HepG2 (cell line): ENCODE measurements at regions not wholly inside any gene's neighbourhood (a gene's known extent, or its start where the extent isn't known, plus 50 kb on each side); places are given as distances from the start of the nearest gene placed in this dataset.

Experiments used
- ATAC-seq: fragments of 200-7000 bp; cut with Tn5 transposase; 3 replicates; pipeline ENCODE4 v1.9.1; 2020; ENCODE audit warnings: mild to moderate bottlenecking, moderate library complexity
- BruUV-seq: library from RNA; stranded (reverse); fragments of 400-500 nt; replicated peaks from 2 replicates; lab custom pipeline; 2021; lab: Mats Ljungman, UMichigan
- CTCF ChIA-PET: fragments of 300-600 bp; formaldehyde crosslinking; extraction: SDS; loops from one replicate; lab custom pipeline; 2021; ENCODE audit warnings: low total read pairs, inconsistent platforms, low intra/inter-chr PET ratio; lab: Yijun Ruan, JAX
- POLR2A ChIA-PET: fragments of 350-600 bp; sonication (Branson Sonifier 250); formaldehyde crosslinking; loops from one replicate; lab custom pipeline; 2020; ENCODE audit warnings: antibody characterized with exemption, inconsistent platforms; lab: Yijun Ruan, JAX
- DNase-seq: peaks from one replicate; pipeline ENCODE4 v3.0.0-alpha.2; 2015; ENCODE audit warnings: low spot score
- FAIRE-seq: peaks from 3 replicates; lab custom pipeline; 2011; peaks lifted over from hg19 to GRCh38; lab: Jason Lieb, UNC
- H2AFZ ChIP-seq: one replicate; pipeline ENCODE4 v1.6.1; 2011; ENCODE audit warnings: low read length, inconsistent platforms
- H3K27ac ChIP-seq: fragments of 300-600 bp; 3 replicates; pipeline ENCODE4 v1.8.0; 2011; ENCODE audit warnings: mixed run types, mild to moderate bottlenecking, mixed read lengths, low read length, inconsistent platforms; ENCODE audit not compliant: insufficient read depth; ENCODE audit errors: extremely low read length
- H3K27me3 ChIP-seq, 2 experiments: fragments of 200-600 bp in 1 of 2; 2 replicates in 1 of 2; 3 replicates in 1 of 2; pipeline versions ENCODE4 v1.6.0 to v1.8.0; 2011; ENCODE audit warnings: low read length in 2 of 2, mild to moderate bottlenecking in 2 of 2, moderate library complexity in 2 of 2, inconsistent platforms in 1 of 2; ENCODE audit not compliant: insufficient read depth in 2 of 2, control insufficient read depth in 1 of 2
- H3K36me3 ChIP-seq, 2 experiments: fragments of 200-600 bp in 1 of 2; replicated peaks in 1 of 2; 2 replicates in 1 of 2; 3 replicates in 1 of 2; pipeline versions ENCODE4 v1.5.1 to v1.8.0; 2011; ENCODE audit warnings: low read length in 2 of 2, inconsistent platforms in 1 of 2; ENCODE audit not compliant: insufficient read depth in 2 of 2, control insufficient read depth in 1 of 2
- H3K4me1 ChIP-seq: 2 replicates; pipeline ENCODE4 v1.5.1; 2012; ENCODE audit warnings: low read length, inconsistent platforms; ENCODE audit not compliant: insufficient read depth
- H3K4me2 ChIP-seq: 2 replicates; pipeline ENCODE4 v1.6.0; 2011; ENCODE audit warnings: low read depth, low read length, inconsistent platforms
- H3K4me3 ChIP-seq, 3 experiments: fragments of 200-600 bp in 1 of 3; sonication (generic), shearing (Covaris generic) in 1 of 3; replicated peaks in 1 of 3; 2 replicates each; pipeline ENCODE4 v1.5.1; 2011 to 2016; ENCODE audit warnings: low read length in 3 of 3, inconsistent platforms in 2 of 3, low read depth in 2 of 3, mild to moderate bottlenecking in 2 of 3, control low read depth in 1 of 3, mixed read lengths in 1 of 3; ENCODE audit not compliant: insufficient read depth in 1 of 3
- H3K79me2 ChIP-seq: one replicate; pipeline ENCODE4 v1.6.1; 2011; ENCODE audit warnings: low read length, inconsistent platforms; ENCODE audit not compliant: insufficient read depth
- H3K9ac ChIP-seq: 2 replicates; pipeline ENCODE4 v1.6.0; 2011; ENCODE audit warnings: mild to moderate bottlenecking, low read depth, low read length, inconsistent platforms; ENCODE audit not compliant: insufficient read depth
- H3K9me3 ChIP-seq: 2 replicates; pipeline ENCODE4 v1.5.1; 2012; ENCODE audit warnings: mild to moderate bottlenecking, low read length
- H4K20me1 ChIP-seq: 2 replicates; pipeline ENCODE4 v1.6.0; 2011; ENCODE audit warnings: inconsistent platforms, mild to moderate bottlenecking, low read length, moderate library complexity; ENCODE audit not compliant: insufficient read depth
- E2F5 ChIP-seq: sonication (generic); formaldehyde crosslinking; conservative IDR thresholded peaks from 2 replicates; pipeline ENCODE4 v1.4.0; 2020; ENCODE audit warnings: missing genetic modification reagents
- FOXO1 ChIP-seq: sonication (generic); formaldehyde crosslinking; IDR thresholded peaks from 2 replicates; pipeline ENCODE4 v1.4.0; 2020; ENCODE audit warnings: missing genetic modification reagents
- HDAC1 ChIP-seq: sonication (generic); formaldehyde crosslinking; IDR thresholded peaks from 2 replicates; pipeline ENCODE4 v1.5.1; 2020; ENCODE audit warnings: mild to moderate bottlenecking, missing genetic modification reagents
- KLF13 ChIP-seq: sonication (generic); formaldehyde crosslinking; IDR thresholded peaks from 2 replicates; pipeline ENCODE4 v1.4.0; 2020; ENCODE audit warnings: mild to moderate bottlenecking, missing genetic modification reagents
- NFYB ChIP-seq: sonication (generic); formaldehyde crosslinking; IDR thresholded peaks from 2 replicates; pipeline ENCODE4 v1.4.0; 2020; ENCODE audit warnings: missing genetic modification reagents
- ZNF207 ChIP-seq: fragments of 450-650 bp; IDR thresholded peaks from 2 replicates; pipeline ENCODE4 v1.6.1; 2016; ENCODE audit warnings: antibody characterized with exemption, borderline replicate concordance
- ZNF30 ChIP-seq: sonication (generic); formaldehyde crosslinking; IDR thresholded peaks from 2 replicates; pipeline ENCODE4 v1.5.0; 2020; ENCODE audit warnings: mild to moderate bottlenecking, missing genetic modification reagents
- ZNF609 ChIP-seq: sonication (generic); formaldehyde crosslinking; IDR thresholded peaks from 2 replicates; pipeline ENCODE4 v1.4.0; 2020; ENCODE audit warnings: mild to moderate bottlenecking, missing genetic modification reagents, borderline replicate concordance
- ZNF616 ChIP-seq: sonication (generic); formaldehyde crosslinking; IDR thresholded peaks from 2 replicates; pipeline ENCODE4 v1.5.0; 2020; ENCODE audit warnings: low read depth, mild to moderate bottlenecking, missing genetic modification reagents
- ZNF784 ChIP-seq: sonication (generic); formaldehyde crosslinking; IDR thresholded peaks from 2 replicates; pipeline ENCODE4 v1.5.1; 2020; ENCODE audit warnings: missing genetic modification reagents, mild to moderate bottlenecking, borderline replicate concordance
- ZUFSP ChIP-seq: sonication (generic); formaldehyde crosslinking; IDR thresholded peaks from 2 replicates; pipeline ENCODE4 v1.9.0; 2021; ENCODE audit warnings: missing genetic modification reagents, mild to moderate bottlenecking, borderline replicate concordance
- WGBS: methylation state at CpG from one replicate; pipeline ENCODE4 v1.1.6; 2017; ENCODE audit warnings: low lambda C conversion rate; 5-methylcytosine and 5-hydroxymethylcytosine counted together
- in situ Hi-C: cut with HindIII; loops from 2 replicates; pipeline ENCODE4 v1.10.0; 2017; ENCODE audit warnings: low pct_unique_long_range_greater_than_20kb; ENCODE audit not compliant: extremely low pct_ligation_motif_present
- intact Hi-C: fragments of 100-400 bp; cut with micrococcal nuclease; formaldehyde crosslinking; loops from one replicate; pipeline ENCODE4 v1.10.0; 2022; ENCODE audit not compliant: unreplicated experiment

GRCh38 chr11:122178795-122179194, 62.8 kb upstream of the BLID start:
- no TSS peak for BruUV-seq
- POLR2A ChIA-PET, result no interaction called here
- FAIRE-seq (no peak), DNase-seq (no peak), ATAC-seq (no peak)
- Histone ChIP-seq H3K27me3 (no peaks in the 10 kb centered on the region), H3K9me3 (no peaks in the 10 kb centered on the region), H3K4me3 (no peak overlapping the region), H4K20me1 (no peaks in the 10 kb centered on the region), H3K27ac (no peak overlapping the region), H2AFZ (no peak overlapping the region), H3K79me2 (no peaks in the 10 kb centered on the region), H3K4me1 (no peaks in the 10 kb centered on the region), H3K9ac (no peak overlapping the region), H3K4me2 (no peak overlapping the region), H3K36me3 (no peaks in the 10 kb centered on the region)
- CTCF ChIA-PET, result no interaction called here
- in situ Hi-C loops (no loop called here), intact Hi-C loops (no loop called here)
- 20% methylated on average over 5 of the region's 5 CpGs for WGBS
- no peak for TF ChIP-seq ZNF609 (CRISPR knock-in tag)

- Histone ChIP-seq H3K4me3 (no peak overlapping the region), H3K4me1 (no peaks in the 10 kb centered on the region), H3K27me3 (no peaks in the 10 kb centered on the region), H3K79me2 (no peaks in the 10 kb centered on the region), H2AFZ (no peak overlapping the region), H3K9me3 (no peaks in the 10 kb centered on the region), H3K9ac (no peak overlapping the region), H4K20me1 (no peaks in the 10 kb centered on the region), H3K4me2 (no peak overlapping the region), H3K27ac (no peak overlapping the region), H3K36me3 (no peaks in the 10 kb centered on the region)
- FAIRE-seq (no peak), DNase-seq (no peak), ATAC-seq (no peak)
- ChIA-PET CTCF (no interaction called here), POLR2A (no interaction called here)
- BruUV-seq, result no TSS peak
- intact Hi-C loops, result no loop called here
- in situ Hi-C loops, result no loop called here
- 0% methylated on average over 1 of the region's 1 CpG for WGBS
- TF ChIP-seq E2F5 (CRISPR knock-in tag), result no peak
- TF ChIP-seq ZUFSP (CRISPR knock-in tag), result no peak
- TF ChIP-seq KLF13 (CRISPR knock-in tag), result no peak
- TF ChIP-seq HDAC1, result no peak
- TF ChIP-seq ZNF30, result no peak
- no peak for TF ChIP-seq ZNF207
- no peak for TF ChIP-seq FOXO1 (CRISPR knock-in tag)
- TF ChIP-seq ZNF616 (CRISPR knock-in tag), result no peak
- no peak for TF ChIP-seq ZNF784
- no peak for TF ChIP-seq NFYB (CRISPR knock-in tag)
Measured at GRCh38 chr11:122177238-122177637, 61.2 kb upstream of the BLID start.
